ENCODE measurements at regions not wholly inside any gene's neighbourhood (a gene's known extent, or its start where the extent isn't known, plus 50 kb on each side); places are given as distances from the start of the nearest gene placed in this dataset.

DNA sequence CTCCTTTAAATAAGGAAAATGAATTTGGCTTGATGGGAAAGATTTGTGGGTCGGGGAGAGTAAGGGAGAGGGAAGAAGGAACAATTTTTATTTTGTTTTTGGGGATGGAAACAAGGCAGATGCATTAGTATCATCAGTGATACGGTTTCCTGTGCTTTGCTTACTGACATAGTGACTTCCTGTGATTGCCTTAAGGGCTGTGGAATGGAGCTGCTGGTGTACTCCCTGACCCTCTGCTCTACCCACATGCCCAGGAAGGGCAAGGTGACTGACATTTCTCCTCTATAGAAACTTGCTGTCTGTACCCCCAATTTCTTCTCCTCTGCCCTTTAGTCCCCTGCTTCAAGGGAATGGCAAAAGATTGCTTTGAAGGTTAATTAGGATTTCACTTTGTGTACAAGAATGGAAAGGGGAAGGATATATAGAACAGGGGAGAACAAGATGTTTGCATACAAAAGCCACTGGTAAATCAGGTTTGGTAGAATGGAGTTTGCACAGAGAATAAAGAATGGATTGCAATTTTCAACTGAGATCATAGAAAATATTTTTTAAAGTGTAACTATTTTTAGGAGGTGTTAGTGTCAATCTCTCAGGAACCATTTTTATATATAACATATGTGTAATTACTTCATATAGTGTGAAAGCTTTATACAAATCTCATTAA, 129.0 kb upstream of the AGR3 start:
- no peak for ATAC-seq
- TF ChIP-seq GLIS3 (CRISPR knock-in tag; IDR thresholded peaks at IDR 0.05): no peak
- no peak for TF ChIP-seq ZNF565 (CRISPR knock-in tag; conservative IDR thresholded peaks at IDR 0.05; ENCODE audit: low read depth)
- no peak for TF ChIP-seq ZNF8 (CRISPR knock-in tag; IDR thresholded peaks at IDR 0.05)
- TF ChIP-seq SNAI2 (CRISPR knock-in tag; IDR thresholded peaks at IDR 0.05): no peak
- TF ChIP-seq PPARA (CRISPR knock-in tag; IDR thresholded peaks at IDR 0.05; ENCODE audit: borderline replicate concordance): no peak
- TF ChIP-seq OSR1 (CRISPR knock-in tag; IDR thresholded peaks at IDR 0.05): no peak
- TF ChIP-seq, protein P1, sequence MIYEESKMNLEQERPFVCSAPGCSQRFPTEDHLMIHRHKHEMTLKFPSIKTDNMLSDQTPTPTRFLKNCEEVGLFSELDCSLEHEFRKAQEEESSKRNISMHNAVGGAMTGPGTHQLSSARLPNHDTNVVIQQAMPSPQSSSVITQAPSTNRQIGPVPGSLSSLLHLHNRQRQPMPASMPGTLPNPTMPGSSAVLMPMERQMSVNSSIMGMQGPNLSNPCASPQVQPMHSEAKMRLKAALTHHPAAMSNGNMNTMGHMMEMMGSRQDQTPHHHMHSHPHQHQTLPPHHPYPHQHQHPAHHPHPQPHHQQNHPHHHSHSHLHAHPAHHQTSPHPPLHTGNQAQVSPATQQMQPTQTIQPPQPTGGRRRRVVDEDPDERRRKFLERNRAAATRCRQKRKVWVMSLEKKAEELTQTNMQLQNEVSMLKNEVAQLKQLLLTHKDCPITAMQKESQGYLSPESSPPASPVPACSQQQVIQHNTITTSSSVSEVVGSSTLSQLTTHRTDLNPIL (CRISPR knock-in tag; IDR thresholded peaks at IDR 0.05; ENCODE audit: low read depth): no peak
- no peak for TF ChIP-seq ESRRG (CRISPR knock-in tag; IDR thresholded peaks at IDR 0.05)

DNA sequence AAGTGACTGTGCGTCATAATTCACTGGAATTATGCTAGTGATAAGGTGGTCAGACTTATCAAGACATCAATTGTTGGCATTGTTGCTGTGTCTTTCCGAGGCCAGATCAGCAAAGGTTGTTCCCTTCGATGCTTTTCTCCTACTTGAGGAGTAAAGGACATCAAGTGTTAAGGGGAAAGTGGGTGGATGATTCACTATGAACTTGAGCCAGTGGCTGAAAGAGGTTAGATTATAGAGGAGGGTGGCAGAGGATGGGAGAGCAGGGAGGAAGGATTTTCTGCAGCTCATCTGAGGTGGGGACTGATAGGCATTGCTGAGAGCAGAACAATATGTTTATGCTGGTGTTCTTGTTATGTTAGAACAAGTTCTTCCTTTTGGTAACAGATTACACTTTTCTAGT, 131.4 kb upstream of the AGR3 start:
- no peak for ATAC-seq
- TF ChIP-seq ZFP30 (CRISPR knock-in tag; IDR thresholded peaks at IDR 0.05) (no peak), ZNF8 (CRISPR knock-in tag; IDR thresholded peaks at IDR 0.05) (no peak)

DNA sequence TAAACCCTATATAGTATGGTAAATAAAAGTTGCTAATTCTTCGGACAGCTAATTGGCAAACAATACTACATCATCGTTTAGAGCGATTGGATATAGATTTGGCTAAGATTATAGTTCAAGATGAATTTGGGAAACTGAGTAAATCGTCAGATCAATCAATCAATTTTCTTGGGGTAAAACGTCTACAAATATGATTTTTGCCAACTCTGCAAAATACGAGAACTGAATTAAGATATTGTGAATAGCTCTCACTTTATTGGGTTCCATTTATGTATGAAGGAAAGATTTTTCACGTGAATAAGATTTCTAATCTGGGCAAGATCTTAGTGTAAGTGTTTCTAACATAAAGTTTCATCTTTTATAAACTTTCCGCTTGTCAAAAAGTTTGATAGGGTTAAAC, 132.9 kb upstream of the AGR3 start:
- TF ChIP-seq ZNF70 (CRISPR knock-in tag; IDR thresholded peaks at IDR 0.05): no peak
- no peak for TF ChIP-seq ZC3H10 (CRISPR knock-in tag; IDR thresholded peaks at IDR 0.05)
- TF ChIP-seq, protein P1 (CRISPR knock-in tag; IDR thresholded peaks at IDR 0.05; ENCODE audit: low read depth): no peak
- no peak for TF ChIP-seq ZFP30 (CRISPR knock-in tag; IDR thresholded peaks at IDR 0.05)
- no peak for TF ChIP-seq GLIS3 (CRISPR knock-in tag; IDR thresholded peaks at IDR 0.05)
- TF ChIP-seq ESRRG (CRISPR knock-in tag; IDR thresholded peaks at IDR 0.05): no peak
- TF ChIP-seq ARNTL (CRISPR knock-in tag; IDR thresholded peaks at IDR 0.05; ENCODE audit: borderline replicate concordance, low read depth): no peak
- no peak for TF ChIP-seq PPARA (CRISPR knock-in tag; IDR thresholded peaks at IDR 0.05; ENCODE audit: borderline replicate concordance)
- no peak for TF ChIP-seq ZFP3 (CRISPR knock-in tag; IDR thresholded peaks at IDR 0.05)
- TF ChIP-seq, protein P2, sequence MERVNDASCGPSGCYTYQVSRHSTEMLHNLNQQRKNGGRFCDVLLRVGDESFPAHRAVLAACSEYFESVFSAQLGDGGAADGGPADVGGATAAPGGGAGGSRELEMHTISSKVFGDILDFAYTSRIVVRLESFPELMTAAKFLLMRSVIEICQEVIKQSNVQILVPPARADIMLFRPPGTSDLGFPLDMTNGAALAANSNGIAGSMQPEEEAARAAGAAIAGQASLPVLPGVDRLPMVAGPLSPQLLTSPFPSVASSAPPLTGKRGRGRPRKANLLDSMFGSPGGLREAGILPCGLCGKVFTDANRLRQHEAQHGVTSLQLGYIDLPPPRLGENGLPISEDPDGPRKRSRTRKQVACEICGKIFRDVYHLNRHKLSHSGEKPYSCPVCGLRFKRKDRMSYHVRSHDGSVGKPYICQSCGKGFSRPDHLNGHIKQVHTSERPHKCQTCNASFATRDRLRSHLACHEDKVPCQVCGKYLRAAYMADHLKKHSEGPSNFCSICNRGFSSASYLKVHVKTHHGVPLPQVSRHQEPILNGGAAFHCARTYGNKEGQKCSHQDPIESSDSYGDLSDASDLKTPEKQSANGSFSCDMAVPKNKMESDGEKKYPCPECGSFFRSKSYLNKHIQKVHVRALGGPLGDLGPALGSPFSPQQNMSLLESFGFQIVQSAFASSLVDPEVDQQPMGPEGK (CRISPR knock-in tag; IDR thresholded peaks at IDR 0.05; ENCODE audit: borderline replicate concordance): no peak
- no peak for TF ChIP-seq SNAI2 (CRISPR knock-in tag; IDR thresholded peaks at IDR 0.05)
- TF ChIP-seq, protein P3, sequence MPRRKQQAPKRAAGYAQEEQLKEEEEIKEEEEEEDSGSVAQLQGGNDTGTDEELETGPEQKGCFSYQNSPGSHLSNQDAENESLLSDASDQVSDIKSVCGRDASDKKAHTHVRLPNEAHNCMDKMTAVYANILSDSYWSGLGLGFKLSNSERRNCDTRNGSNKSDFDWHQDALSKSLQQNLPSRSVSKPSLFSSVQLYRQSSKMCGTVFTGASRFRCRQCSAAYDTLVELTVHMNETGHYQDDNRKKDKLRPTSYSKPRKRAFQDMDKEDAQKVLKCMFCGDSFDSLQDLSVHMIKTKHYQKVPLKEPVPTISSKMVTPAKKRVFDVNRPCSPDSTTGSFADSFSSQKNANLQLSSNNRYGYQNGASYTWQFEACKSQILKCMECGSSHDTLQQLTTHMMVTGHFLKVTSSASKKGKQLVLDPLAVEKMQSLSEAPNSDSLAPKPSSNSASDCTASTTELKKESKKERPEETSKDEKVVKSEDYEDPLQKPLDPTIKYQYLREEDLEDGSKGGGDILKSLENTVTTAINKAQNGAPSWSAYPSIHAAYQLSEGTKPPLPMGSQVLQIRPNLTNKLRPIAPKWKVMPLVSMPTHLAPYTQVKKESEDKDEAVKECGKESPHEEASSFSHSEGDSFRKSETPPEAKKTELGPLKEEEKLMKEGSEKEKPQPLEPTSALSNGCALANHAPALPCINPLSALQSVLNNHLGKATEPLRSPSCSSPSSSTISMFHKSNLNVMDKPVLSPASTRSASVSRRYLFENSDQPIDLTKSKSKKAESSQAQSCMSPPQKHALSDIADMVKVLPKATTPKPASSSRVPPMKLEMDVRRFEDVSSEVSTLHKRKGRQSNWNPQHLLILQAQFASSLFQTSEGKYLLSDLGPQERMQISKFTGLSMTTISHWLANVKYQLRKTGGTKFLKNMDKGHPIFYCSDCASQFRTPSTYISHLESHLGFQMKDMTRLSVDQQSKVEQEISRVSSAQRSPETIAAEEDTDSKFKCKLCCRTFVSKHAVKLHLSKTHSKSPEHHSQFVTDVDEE (CRISPR knock-in tag; IDR thresholded peaks at IDR 0.05): no peak
- TF ChIP-seq, protein P4, sequence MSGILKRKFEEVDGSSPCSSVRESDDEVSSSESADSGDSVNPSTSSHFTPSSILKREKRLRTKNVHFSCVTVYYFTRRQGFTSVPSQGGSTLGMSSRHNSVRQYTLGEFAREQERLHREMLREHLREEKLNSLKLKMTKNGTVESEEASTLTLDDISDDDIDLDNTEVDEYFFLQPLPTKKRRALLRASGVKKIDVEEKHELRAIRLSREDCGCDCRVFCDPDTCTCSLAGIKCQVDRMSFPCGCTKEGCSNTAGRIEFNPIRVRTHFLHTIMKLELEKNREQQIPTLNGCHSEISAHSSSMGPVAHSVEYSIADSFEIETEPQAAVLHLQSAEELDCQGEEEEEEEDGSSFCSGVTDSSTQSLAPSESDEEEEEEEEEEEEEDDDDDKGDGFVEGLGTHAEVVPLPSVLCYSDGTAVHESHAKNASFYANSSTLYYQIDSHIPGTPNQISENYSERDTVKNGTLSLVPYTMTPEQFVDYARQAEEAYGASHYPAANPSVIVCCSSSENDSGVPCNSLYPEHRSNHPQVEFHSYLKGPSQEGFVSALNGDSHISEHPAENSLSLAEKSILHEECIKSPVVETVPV (CRISPR knock-in tag; IDR thresholded peaks at IDR 0.05): no peak
- no peak for TF ChIP-seq ZNF565 (CRISPR knock-in tag; conservative IDR thresholded peaks at IDR 0.05; ENCODE audit: low read depth)
- no peak for TF ChIP-seq CSDC2 (CRISPR knock-in tag; IDR thresholded peaks at IDR 0.05)
- TF ChIP-seq OSR1 (CRISPR knock-in tag; IDR thresholded peaks at IDR 0.05): no peak
- TF ChIP-seq TOX (CRISPR knock-in tag; IDR thresholded peaks at IDR 0.05; ENCODE audit: borderline replicate concordance): no peak
- TF ChIP-seq, protein P5, sequence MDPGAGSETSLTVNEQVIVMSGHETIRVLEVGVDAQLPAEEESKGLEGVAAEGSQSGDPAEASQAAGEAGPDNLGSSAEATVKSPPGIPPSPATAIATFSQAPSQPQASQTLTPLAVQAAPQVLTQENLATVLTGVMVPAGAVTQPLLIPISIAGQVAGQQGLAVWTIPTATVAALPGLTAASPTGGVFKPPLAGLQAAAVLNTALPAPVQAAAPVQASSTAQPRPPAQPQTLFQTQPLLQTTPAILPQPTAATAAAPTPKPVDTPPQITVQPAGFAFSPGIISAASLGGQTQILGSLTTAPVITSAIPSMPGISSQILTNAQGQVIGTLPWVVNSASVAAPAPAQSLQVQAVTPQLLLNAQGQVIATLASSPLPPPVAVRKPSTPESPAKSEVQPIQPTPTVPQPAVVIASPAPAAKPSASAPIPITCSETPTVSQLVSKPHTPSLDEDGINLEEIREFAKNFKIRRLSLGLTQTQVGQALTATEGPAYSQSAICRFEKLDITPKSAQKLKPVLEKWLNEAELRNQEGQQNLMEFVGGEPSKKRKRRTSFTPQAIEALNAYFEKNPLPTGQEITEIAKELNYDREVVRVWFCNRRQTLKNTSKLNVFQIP (CRISPR knock-in tag; IDR thresholded peaks at IDR 0.05; ENCODE audit: borderline replicate concordance, low read depth): no peak
- ATAC-seq: no peak

All from SK-N-SH treated with all-trans-retinoic acid at 6 μM for 48 hours (cell line).